HEK293 (cell line): ENCODE measurements at regions not wholly inside any gene's neighbourhood (a gene's known extent, or its start where the extent isn't known, plus 50 kb on each side); places are given as distances from the start of the nearest gene placed in this dataset.

Experiments
- CTCF ChIA-PET: fragments of 350-600 bp; formaldehyde crosslinking; extraction: SDS; loops from one replicate; lab custom pipeline; 2021; ENCODE audit warnings: antibody characterized with exemption; lab: Yijun Ruan, JAX
- POLR2A ChIA-PET: fragments of 300-600 bp; formaldehyde crosslinking; extraction: SDS; loops from one replicate; lab custom pipeline; 2020; ENCODE audit warnings: antibody characterized with exemption, inconsistent platforms; lab: Yijun Ruan, JAX
- H3K27ac ChIP-seq: fragments of 200-500 bp; sonication (Bioruptor generic); 2 replicates; pipeline ENCODE4 v1.5.1; 2014; ENCODE audit warnings: low read depth, low read length, control low read depth, inconsistent platforms; ENCODE audit errors: extremely low read depth
- H3K36me3 ChIP-seq, 2 experiments: fragments of 200-500 bp in 1 of 2; sonication (Bioruptor generic) in 1 of 2; 1 replicate in 1 of 2; 2 replicates in 1 of 2; pipeline ENCODE4 v1.5.1; 2014 to 2017; ENCODE audit warnings: inconsistent platforms in 2 of 2, low read length in 2 of 2; ENCODE audit not compliant: control insufficient read depth in 2 of 2, insufficient read depth in 1 of 2
- H3K4me1 ChIP-seq: fragments of 200-500 bp; sonication (Bioruptor generic); 2 replicates; pipeline ENCODE4 v1.5.1; 2014; ENCODE audit warnings: mild to moderate bottlenecking, low read length, inconsistent platforms; ENCODE audit not compliant: control insufficient read depth, insufficient read depth
- H3K4me3 ChIP-seq: 2 replicates; pipeline ENCODE4 v1.5.1; 2011; ENCODE audit warnings: low read depth, mild to moderate bottlenecking, control low read depth, low read length, moderate library complexity
- H3K9me3 ChIP-seq: fragments of 200-500 bp; sonication (Bioruptor generic); 2 replicates; pipeline ENCODE4 v1.5.1; 2014; ENCODE audit warnings: low read depth, low read length, inconsistent platforms; ENCODE audit not compliant: control insufficient read depth, insufficient read depth
- BCL11B ChIP-seq: fragments of 450-650 bp; formaldehyde crosslinking; IDR thresholded peaks from 2 replicates; pipeline ENCODE4 v1.5.1; 2016; ENCODE audit warnings: low read depth, missing biosample characterization, missing genetic modification characterization
- HOXC10 ChIP-seq: sonication (generic); formaldehyde crosslinking; IDR thresholded peaks from 2 replicates; pipeline ENCODE4 v1.8.1; 2023; ENCODE audit warnings: mild to moderate bottlenecking, missing genetic modification reagents
- KLF8 ChIP-seq: fragments of 450-650 bp; formaldehyde crosslinking; IDR thresholded peaks from 2 replicates; pipeline ENCODE4 v1.5.1; 2016; ENCODE audit warnings: missing biosample characterization, missing genetic modification characterization
- PRDM1 ChIP-seq: fragments of 450-650 bp; formaldehyde crosslinking; IDR thresholded peaks from 2 replicates; pipeline ENCODE4; 2016; ENCODE audit warnings: missing biosample characterization, missing genetic modification characterization
- TCF7L2 ChIP-seq: IDR thresholded peaks from 2 replicates; pipeline ENCODE4 v1.6.1; 2011; ENCODE audit warnings: low read depth, mild to moderate bottlenecking, inconsistent platforms, low read length, moderate library complexity, borderline replicate concordance
- WT1 ChIP-seq: fragments of 450-650 bp; formaldehyde crosslinking; IDR thresholded peaks from 2 replicates; pipeline ENCODE4 v1.5.1; 2016; ENCODE audit warnings: missing biosample characterization, missing genetic modification characterization
- ZBTB17 ChIP-seq: fragments of 450-650 bp; formaldehyde crosslinking; IDR thresholded peaks from 2 replicates; pipeline ENCODE4 v1.5.1; 2016; ENCODE audit warnings: missing biosample characterization, missing genetic modification characterization
- ZFP3 ChIP-seq: fragments of 450-650 bp; formaldehyde crosslinking; IDR thresholded peaks from 2 replicates; pipeline ENCODE4 v1.5.1; 2016; ENCODE audit warnings: low read depth, missing biosample characterization, missing genetic modification characterization
- ZNF10 ChIP-seq: fragments of 450-650 bp; formaldehyde crosslinking; IDR thresholded peaks from 2 replicates; pipeline ENCODE4 v1.5.1; 2017; ENCODE audit warnings: missing biosample characterization, missing genetic modification characterization
- ZNF112 ChIP-seq: fragments of 450-650 bp; formaldehyde crosslinking; IDR thresholded peaks from 2 replicates; pipeline ENCODE4 v1.5.0; 2017; ENCODE audit warnings: missing biosample characterization, missing genetic modification characterization
- ZNF114 ChIP-seq: fragments of 450-650 bp; formaldehyde crosslinking; IDR thresholded peaks from 2 replicates; pipeline ENCODE4 v1.5.0; 2017; ENCODE audit warnings: missing biosample characterization, missing genetic modification characterization
- ZNF155 ChIP-seq: fragments of 450-650 bp; formaldehyde crosslinking; IDR thresholded peaks from 2 replicates; pipeline ENCODE4 v1.5.1; 2016; ENCODE audit warnings: missing biosample characterization, missing genetic modification characterization
- ZNF157 ChIP-seq: fragments of 450-650 bp; formaldehyde crosslinking; IDR thresholded peaks from 2 replicates; pipeline ENCODE4 v1.5.1; 2016; ENCODE audit warnings: missing biosample characterization, missing genetic modification characterization
- ZNF19 ChIP-seq: fragments of 450-650 bp; formaldehyde crosslinking; IDR thresholded peaks from 2 replicates; pipeline ENCODE4; 2016; ENCODE audit warnings: missing biosample characterization, missing genetic modification characterization, low read depth
- ZNF223 ChIP-seq: fragments of 450-650 bp; formaldehyde crosslinking; IDR thresholded peaks from 2 replicates; pipeline ENCODE4 v1.5.1; 2016; ENCODE audit warnings: missing biosample characterization, missing genetic modification characterization
- ZNF324 ChIP-seq: fragments of 450-650 bp; formaldehyde crosslinking; IDR thresholded peaks from 2 replicates; pipeline ENCODE4 v1.5.1; 2016; ENCODE audit warnings: missing biosample characterization, missing genetic modification characterization
- ZNF473 ChIP-seq: fragments of 450-650 bp; formaldehyde crosslinking; IDR thresholded peaks from 2 replicates; pipeline ENCODE4 v1.5.1; 2017; ENCODE audit warnings: missing biosample characterization, missing genetic modification characterization
- ZNF600 ChIP-seq: fragments of 450-650 bp; formaldehyde crosslinking; IDR thresholded peaks from 2 replicates; pipeline ENCODE4 v1.5.1; 2016; ENCODE audit warnings: missing biosample characterization, missing genetic modification characterization
- ZNF670 ChIP-seq: fragments of 450-650 bp; formaldehyde crosslinking; IDR thresholded peaks from 2 replicates; pipeline ENCODE4 v1.5.1; 2016; ENCODE audit warnings: missing biosample characterization, missing genetic modification characterization, low read depth
- ZNF747 ChIP-seq: fragments of 450-650 bp; formaldehyde crosslinking; IDR thresholded peaks from 2 replicates; pipeline ENCODE4 v1.5.1; 2016; ENCODE audit warnings: missing biosample characterization, missing genetic modification characterization
- TF ChIP-seq, protein P1 (sequence below): fragments of 450-650 bp; formaldehyde crosslinking; optimal IDR thresholded peaks from 2 replicates; pipeline ENCODE3; 2016; ENCODE audit warnings: missing biosample characterization, mild to moderate bottlenecking, missing genetic modification characterization
- TF ChIP-seq, protein P2 (sequence below): fragments of 450-650 bp; formaldehyde crosslinking; IDR thresholded peaks from 2 replicates; pipeline ENCODE4 v1.5.1; 2016; ENCODE audit warnings: missing biosample characterization, missing genetic modification characterization
- TF ChIP-seq, protein P3 (sequence below): IDR thresholded peaks from 2 replicates; pipeline ENCODE4 v1.6.1; 2011; ENCODE audit warnings: mild to moderate bottlenecking, low read depth, low read length, borderline replicate concordance
- TF ChIP-seq, protein P4 (sequence below): fragments of 450-650 bp; formaldehyde crosslinking; IDR thresholded peaks from 2 replicates; pipeline ENCODE4 v1.5.1; 2016; ENCODE audit warnings: missing biosample characterization, missing genetic modification characterization, low read depth
- TF ChIP-seq, protein P5 (sequence below): fragments of 450-650 bp; formaldehyde crosslinking; IDR thresholded peaks from 2 replicates; pipeline ENCODE4 v1.5.1; 2016; ENCODE audit warnings: missing biosample characterization, missing genetic modification characterization
- TF ChIP-seq, protein P6 (sequence below): fragments of 450-650 bp; formaldehyde crosslinking; IDR thresholded peaks from 2 replicates; pipeline ENCODE4 v1.5.1; 2016; ENCODE audit warnings: missing biosample characterization, missing genetic modification characterization

DNA sequence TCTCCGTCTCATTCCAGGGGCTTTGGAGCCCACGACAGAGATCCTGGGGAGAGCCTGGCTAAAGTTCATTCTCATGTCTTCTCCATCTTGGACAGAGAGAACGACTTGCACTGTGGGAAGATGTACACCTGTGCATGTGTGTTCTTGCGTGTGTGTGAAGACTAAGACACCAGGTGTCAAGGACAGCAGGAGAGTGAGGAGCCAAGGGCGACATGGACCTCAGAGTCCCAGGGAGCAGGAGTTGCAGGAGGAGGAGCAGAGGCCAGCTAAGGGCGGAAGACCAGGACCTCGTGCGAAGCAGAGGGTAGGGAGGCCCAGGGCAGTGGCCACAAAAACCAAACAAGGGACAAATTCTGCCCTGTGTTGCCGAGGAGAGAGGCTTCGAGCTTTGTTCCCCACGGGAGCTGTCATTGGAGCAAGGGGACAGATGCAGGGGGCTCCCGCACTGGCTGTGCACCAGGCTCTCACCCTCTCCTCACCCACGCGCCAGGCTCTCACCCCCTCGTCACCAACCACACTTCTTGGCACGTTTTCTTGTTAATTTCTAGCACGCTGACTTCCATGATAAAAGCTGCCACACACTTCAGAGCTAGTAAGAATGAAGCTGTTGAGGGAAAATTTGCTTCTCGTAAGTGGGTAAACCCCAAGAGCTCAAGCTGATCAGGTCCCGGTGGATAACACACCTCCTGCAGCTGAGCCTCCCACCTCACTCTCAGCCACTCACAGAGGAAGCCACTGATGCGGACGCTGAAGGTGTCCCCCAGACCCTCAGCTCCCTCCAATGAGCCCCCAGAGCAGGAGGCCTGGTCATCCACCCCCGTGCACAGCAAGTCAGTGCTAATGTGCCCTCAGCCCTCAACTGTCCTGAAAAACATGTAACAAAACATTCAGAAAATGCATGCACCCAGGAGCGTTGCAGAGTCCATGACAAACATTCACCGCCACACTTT lies 62.6 kb downstream of the DLL1 start (continued):
- TF ChIP-seq ZNF600 (tag by site-specific recombination) = no peak
- TF ChIP-seq, protein P1, sequence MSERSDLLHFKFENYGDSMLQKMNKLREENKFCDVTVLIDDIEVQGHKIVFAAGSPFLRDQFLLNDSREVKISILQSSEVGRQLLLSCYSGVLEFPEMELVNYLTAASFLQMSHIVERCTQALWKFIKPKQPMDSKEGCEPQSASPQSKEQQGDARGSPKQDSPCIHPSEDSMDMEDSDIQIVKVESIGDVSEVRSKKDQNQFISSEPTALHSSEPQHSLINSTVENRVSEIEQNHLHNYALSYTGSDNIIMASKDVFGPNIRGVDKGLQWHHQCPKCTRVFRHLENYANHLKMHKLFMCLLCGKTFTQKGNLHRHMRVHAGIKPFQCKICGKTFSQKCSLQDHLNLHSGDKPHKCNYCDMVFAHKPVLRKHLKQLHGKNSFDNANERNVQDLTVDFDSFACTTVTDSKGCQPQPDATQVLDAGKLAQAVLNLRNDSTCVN (tag by site-specific recombination) = no peak
- no peak for TF ChIP-seq HOXC10 (CRISPR knock-in tag)
- TF ChIP-seq ZNF223 = no peak
- TF ChIP-seq, protein P2, sequence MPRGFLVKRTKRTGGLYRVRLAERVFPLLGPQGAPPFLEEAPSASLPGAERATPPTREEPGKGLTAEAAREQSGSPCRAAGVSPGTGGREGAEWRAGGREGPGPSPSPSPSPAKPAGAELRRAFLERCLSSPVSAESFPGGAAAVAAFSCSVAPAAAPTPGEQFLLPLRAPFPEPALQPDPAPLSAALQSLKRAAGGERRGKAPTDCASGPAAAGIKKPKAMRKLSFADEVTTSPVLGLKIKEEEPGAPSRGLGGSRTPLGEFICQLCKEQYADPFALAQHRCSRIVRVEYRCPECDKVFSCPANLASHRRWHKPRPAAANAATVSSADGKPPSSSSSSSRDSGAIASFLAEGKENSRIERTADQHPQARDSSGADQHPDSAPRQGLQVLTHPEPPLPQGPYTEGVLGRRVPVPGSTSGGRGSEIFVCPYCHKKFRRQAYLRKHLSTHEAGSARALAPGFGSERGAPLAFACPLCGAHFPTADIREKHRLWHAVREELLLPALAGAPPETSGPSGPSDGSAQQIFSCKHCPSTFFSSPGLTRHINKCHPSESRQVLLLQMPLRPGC (tag by site-specific recombination) = no peak
- TF ChIP-seq ZNF114 = no peak
- no peak for TF ChIP-seq ZNF157
- no peak for TF ChIP-seq PRDM1 (tag by site-specific recombination)
- no peak for TF ChIP-seq ZNF155 (tag by site-specific recombination)
- no peak for TF ChIP-seq ZNF473 (tag by site-specific recombination)
- TF ChIP-seq, all 188 proteins: peak for 0

DNA sequence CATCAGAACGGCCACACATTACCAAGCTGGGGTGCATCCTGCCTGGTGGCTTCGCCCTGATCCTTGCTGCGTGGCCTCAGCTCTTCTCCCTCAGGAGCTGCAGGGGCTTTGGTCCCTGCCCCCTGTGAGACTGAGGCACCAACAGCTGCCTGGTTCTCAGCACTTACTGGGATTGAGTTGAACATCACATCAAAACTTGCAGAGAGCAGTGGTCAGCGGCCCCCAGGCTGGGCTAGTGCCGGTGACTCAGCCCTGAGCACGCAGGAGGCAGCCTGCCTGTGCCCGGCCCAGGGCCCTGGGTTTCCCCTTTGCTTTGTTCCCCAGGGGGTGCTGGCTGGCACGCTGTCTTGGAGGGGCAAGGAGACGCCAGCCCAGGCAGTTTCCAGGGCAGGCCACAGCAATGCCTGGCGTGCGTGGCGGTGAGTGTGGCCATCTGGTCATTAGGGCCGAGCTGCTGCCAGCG lies 63.3 kb downstream of the DLL1 start:
- H3K36me3 ChIP-seq = no peaks in the 10 kb centered on the region
- ChIA-PET POLR2A (no interaction called here), CTCF (no interaction called here)
- TF ChIP-seq, protein P3, sequence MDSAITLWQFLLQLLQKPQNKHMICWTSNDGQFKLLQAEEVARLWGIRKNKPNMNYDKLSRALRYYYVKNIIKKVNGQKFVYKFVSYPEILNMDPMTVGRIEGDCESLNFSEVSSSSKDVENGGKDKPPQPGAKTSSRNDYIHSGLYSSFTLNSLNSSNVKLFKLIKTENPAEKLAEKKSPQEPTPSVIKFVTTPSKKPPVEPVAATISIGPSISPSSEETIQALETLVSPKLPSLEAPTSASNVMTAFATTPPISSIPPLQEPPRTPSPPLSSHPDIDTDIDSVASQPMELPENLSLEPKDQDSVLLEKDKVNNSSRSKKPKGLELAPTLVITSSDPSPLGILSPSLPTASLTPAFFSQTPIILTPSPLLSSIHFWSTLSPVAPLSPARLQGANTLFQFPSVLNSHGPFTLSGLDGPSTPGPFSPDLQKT = no peak
- TF ChIP-seq BCL11B (tag by site-specific recombination) (no peak), ZNF747 (tag by site-specific recombination) (no peak), ZFP3 (no peak), ZNF324 (tag by site-specific recombination) (no peak), KLF8 (no peak), ZNF670 (tag by site-specific recombination) (no peak), HOXC10 (CRISPR knock-in tag) (no peak), TCF7L2 (no peak), WT1 (tag by site-specific recombination) (no peak), ZNF112 (no peak), ZNF19 (tag by site-specific recombination) (no peak), ZNF10 (tag by site-specific recombination) (no peak), ZBTB17 (tag by site-specific recombination) (no peak)
- TF ChIP-seq, protein P4, sequence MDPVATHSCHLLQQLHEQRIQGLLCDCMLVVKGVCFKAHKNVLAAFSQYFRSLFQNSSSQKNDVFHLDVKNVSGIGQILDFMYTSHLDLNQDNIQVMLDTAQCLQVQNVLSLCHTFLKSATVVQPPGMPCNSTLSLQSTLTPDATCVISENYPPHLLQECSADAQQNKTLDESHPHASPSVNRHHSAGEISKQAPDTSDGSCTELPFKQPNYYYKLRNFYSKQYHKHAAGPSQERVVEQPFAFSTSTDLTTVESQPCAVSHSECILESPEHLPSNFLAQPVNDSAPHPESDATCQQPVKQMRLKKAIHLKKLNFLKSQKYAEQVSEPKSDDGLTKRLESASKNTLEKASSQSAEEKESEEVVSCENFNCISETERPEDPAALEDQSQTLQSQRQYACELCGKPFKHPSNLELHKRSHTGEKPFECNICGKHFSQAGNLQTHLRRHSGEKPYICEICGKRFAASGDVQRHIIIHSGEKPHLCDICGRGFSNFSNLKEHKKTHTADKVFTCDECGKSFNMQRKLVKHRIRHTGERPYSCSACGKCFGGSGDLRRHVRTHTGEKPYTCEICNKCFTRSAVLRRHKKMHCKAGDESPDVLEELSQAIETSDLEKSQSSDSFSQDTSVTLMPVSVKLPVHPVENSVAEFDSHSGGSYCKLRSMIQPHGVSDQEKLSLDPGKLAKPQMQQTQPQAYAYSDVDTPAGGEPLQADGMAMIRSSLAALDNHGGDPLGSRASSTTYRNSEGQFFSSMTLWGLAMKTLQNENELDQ (tag by site-specific recombination) = no peak
- TF ChIP-seq, protein P5, sequence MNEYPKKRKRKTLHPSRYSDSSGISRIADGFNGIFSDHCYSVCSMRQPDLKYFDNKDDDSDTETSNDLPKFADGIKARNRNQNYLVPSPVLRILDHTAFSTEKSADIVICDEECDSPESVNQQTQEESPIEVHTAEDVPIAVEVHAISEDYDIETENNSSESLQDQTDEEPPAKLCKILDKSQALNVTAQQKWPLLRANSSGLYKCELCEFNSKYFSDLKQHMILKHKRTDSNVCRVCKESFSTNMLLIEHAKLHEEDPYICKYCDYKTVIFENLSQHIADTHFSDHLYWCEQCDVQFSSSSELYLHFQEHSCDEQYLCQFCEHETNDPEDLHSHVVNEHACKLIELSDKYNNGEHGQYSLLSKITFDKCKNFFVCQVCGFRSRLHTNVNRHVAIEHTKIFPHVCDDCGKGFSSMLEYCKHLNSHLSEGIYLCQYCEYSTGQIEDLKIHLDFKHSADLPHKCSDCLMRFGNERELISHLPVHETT (tag by site-specific recombination) = no peak
- TF ChIP-seq, protein P6, sequence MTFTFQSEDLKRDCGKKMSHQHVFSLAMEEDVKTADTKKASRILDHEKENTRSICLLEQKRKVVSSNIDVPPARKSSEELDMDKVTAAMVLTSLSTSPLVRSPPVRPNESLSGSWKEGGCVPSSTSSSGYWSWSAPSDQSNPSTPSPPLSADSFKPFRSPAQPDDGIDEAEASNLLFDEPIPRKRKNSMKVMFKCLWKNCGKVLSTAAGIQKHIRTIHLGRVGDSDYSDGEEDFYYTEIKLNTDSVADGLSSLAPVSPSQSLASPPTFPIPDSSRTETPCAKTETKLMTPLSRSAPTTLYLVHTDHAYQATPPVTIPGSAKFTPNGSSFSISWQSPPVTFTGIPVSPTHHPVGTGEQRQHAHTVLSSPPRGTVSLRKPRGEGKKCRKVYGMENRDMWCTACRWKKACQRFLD (tag by site-specific recombination) = no peak
- no peak overlapping the region for H3K4me3 ChIP-seq
- H3K27ac ChIP-seq = no peak overlapping the region
- no peaks in the 10 kb centered on the region for H3K9me3 ChIP-seq
- no peaks in the 10 kb centered on the region for H3K4me1 ChIP-seq
